ENCODE measurements at regions not wholly inside any gene's neighbourhood (a gene's known extent, or its start where the extent isn't known, plus 50 kb on each side); places are given as distances from the start of the nearest gene placed in this dataset.

- no peak for DNase-seq (ENCODE audit: low read depth)
Measured at GRCh38 chr3:144295613-144296012, 324.0 kb downstream of the DIPK2A start.

- no peak for DNase-seq (ENCODE audit: low read depth)
Measured at GRCh38 chr3:144296808-144297207, 325.2 kb downstream of the DIPK2A start.

GRCh38 chr3:144301863-144302262, 330.2 kb downstream of the DIPK2A start:
- DNase-seq (ENCODE audit: low read depth), result no peak

GRCh38 chr3:144307951-144308350, 336.3 kb downstream of the DIPK2A start:
- DNase-seq (ENCODE audit: low read depth), result no peak

- DNase-seq (ENCODE audit: low read depth), result no peak
Measured at GRCh38 chr3:144308396-144308795, 336.8 kb downstream of the DIPK2A start.

- DNase-seq (ENCODE audit: low read depth), result no peak
Measured at GRCh38 chr3:144312702-144313101, 341.1 kb downstream of the DIPK2A start.

- DNase-seq (ENCODE audit: low read depth), result no peak
Measured at GRCh38 chr3:144314946-144315345, 343.3 kb downstream of the DIPK2A start.

- no peak for DNase-seq (ENCODE audit: low read depth)
Measured at GRCh38 chr3:144317961-144318360, 346.3 kb downstream of the DIPK2A start.

GRCh38 chr3:144324076-144324475, 352.5 kb downstream of the DIPK2A start:
- no peak for DNase-seq (ENCODE audit: low read depth)

GRCh38 chr3:144332868-144333267, 361.2 kb downstream of the DIPK2A start:
- no peak for DNase-seq (ENCODE audit: low read depth)

- DNase-seq (ENCODE audit: low read depth), result no peak
Measured at GRCh38 chr3:144341471-144341870, 369.8 kb downstream of the DIPK2A start.

GRCh38 chr3:144343343-144343742, 371.7 kb downstream of the DIPK2A start:
- no peak for DNase-seq (ENCODE audit: low read depth)

GRCh38 chr3:144343777-144344176, 372.2 kb downstream of the DIPK2A start:
- DNase-seq (ENCODE audit: low read depth), result no peak

GRCh38 chr3:144344925-144345548, 373.4 kb downstream of the DIPK2A start:
- DNase-seq (ENCODE audit: low read depth), result no peak

- DNase-seq (ENCODE audit: low read depth), result no peak
Measured at GRCh38 chr3:144350125-144350524, 378.5 kb downstream of the DIPK2A start.

- no peak for DNase-seq (ENCODE audit: low read depth)
Measured at GRCh38 chr3:144351011-144351410, 379.4 kb downstream of the DIPK2A start.

- DNase-seq (ENCODE audit: low read depth), result no peak
Measured at GRCh38 chr3:144351773-144352365, 380.2 kb downstream of the DIPK2A start.

- no peak for DNase-seq (ENCODE audit: low read depth)
Measured at GRCh38 chr3:144358191-144358590, 386.6 kb downstream of the DIPK2A start.

- no peak for DNase-seq (ENCODE audit: low read depth)
Measured at GRCh38 chr3:144361002-144361401, 389.4 kb downstream of the DIPK2A start.

- DNase-seq (ENCODE audit: low read depth), result peak; percentile 0
Measured at GRCh38 chr3:144362126-144362525, 390.5 kb downstream of the DIPK2A start.

- DNase-seq (ENCODE audit: low read depth), result no peak
Measured at GRCh38 chr3:144363856-144364255, 392.2 kb downstream of the DIPK2A start.

- no peak for DNase-seq (ENCODE audit: low read depth)
Measured at GRCh38 chr3:144364737-144365136, 393.1 kb downstream of the DIPK2A start.

- DNase-seq (ENCODE audit: low read depth), result no peak
Measured at GRCh38 chr3:144369129-144369879, 397.7 kb downstream of the DIPK2A start.
